SH-SY5Y (cell line): ENCODE measurements at regions not wholly inside any gene's neighbourhood (a gene's known extent, or its start where the extent isn't known, plus 50 kb on each side); places are given as distances from the start of the nearest gene placed in this dataset.

Source experiments
- GATA2 ChIP-seq: IDR thresholded peaks from 2 replicates; pipeline ENCODE4 v1.6.1; 2011; ENCODE audit warnings: mild to moderate bottlenecking, low read depth, low read length
- GATA3 ChIP-seq: IDR thresholded peaks from 2 replicates; pipeline ENCODE4 v1.6.1; 2011; ENCODE audit warnings: low read depth, mild to moderate bottlenecking, low read length, moderate library complexity

DNA sequence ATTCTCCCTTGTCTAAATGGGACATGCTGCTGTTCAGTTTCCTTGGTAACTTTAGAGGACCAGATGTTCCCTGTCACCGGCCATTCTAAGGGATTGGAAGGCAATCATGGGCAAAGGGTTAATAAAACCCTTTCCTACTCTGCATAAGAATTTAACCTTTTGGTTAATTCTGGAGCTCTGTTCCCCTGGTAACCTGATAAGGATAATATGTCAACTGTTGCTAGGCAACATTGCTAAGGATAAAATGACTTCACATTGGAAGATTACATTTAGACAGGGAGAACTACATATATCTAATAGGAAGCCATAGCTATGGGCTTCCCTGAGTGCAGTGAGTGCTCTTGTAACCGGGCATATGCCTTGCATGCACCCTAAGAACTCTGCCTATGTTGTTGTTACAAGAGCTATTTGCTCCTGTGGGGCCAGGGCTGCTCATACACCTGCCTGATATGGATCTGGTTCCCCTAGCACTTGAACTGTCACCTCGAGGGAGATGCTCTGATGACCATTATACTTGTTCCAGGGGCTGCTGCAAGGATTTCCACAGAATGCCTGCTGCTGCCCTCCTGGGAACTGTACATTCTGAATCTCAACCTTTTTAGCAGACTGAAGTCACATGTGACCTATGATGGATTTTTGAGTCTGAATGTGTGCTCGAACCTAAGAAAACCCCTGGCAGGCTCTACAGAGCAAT lies 326.3 kb upstream of the PDZRN3 start:
- TF ChIP-seq GATA3 (no peak), GATA2 (no peak)

DNA sequence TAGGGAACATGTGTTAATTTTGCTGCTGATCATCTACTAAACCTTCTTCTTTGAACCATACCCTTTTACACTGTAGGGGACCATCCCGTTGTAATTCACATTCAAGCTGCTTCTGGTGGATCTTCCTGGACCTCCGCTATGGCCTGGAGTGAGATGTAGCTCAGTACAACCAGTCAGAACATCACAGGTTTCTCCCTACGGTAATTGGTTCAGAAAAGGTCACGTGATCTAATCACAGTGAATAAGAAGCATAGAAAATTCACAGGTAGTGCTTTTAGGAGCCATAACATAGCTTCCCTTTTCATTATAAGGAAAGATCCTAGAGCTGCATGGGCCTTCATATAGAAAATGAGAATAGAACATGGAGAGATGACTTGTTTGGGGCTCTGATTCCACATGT lies 320.8 kb upstream of the PDZRN3 start:
- TF ChIP-seq GATA2 = no peak
- TF ChIP-seq GATA3 = no peak

DNA sequence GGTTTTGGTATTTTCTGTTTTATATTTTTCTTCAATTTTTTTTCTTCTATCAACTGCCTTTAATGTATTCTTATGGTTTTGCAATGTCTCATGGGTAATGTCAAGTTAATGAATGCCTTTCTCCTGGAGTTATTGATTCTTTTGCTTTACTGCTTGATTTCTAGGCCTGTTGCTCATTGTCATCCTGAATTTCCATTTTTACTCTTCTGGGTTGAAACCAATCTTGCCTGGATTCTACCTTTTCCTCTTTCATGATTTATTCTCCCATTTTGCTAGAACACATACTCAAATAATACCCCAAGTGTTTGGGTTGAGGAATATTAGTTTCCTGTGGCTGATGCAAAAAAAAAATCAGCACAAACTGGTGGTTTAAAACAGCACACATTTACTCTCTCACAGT lies 315.2 kb upstream of the PDZRN3 start:
- TF ChIP-seq GATA3 = no peak

DNA sequence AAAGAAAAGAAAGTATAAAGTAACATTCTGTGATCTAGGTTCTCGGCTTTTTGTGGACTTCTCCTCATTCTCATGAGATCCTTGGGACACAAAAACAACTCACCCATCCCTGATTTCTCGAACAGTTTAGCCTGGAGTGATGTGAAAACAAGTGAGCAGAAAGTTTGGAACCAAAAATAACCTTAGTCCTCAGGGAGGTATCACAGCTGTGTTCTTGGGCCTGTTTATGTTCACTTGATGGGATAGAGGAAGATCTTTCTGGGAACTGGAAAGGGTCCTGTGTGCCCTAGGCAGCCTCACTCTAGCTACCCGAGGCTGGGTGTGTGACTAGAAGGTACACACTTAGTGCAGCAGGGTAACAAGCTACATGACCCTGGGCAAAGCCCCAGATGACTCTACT lies 308.8 kb upstream of the PDZRN3 start:
- TF ChIP-seq GATA2 = no peak
- no peak for TF ChIP-seq GATA3

DNA sequence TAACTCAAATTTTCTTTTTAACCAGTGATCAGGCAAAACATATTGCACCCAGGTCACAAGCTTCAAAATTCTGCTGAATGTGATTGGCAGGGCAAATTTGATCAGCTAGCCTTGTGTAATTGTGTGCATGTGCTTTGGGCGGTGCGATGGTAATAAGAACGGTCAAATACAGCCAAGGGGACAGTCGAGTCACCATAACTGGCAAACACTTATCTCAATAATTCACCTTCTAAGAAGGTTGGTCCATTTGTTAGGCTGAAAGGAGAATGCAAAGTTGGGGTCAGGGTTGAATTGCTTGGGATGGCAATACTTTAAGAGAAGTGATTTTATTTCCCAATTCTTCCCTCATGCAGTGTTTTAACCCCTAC lies 302.4 kb upstream of the PDZRN3 start:
- TF ChIP-seq GATA3 (no peak), GATA2 (no peak)

DNA sequence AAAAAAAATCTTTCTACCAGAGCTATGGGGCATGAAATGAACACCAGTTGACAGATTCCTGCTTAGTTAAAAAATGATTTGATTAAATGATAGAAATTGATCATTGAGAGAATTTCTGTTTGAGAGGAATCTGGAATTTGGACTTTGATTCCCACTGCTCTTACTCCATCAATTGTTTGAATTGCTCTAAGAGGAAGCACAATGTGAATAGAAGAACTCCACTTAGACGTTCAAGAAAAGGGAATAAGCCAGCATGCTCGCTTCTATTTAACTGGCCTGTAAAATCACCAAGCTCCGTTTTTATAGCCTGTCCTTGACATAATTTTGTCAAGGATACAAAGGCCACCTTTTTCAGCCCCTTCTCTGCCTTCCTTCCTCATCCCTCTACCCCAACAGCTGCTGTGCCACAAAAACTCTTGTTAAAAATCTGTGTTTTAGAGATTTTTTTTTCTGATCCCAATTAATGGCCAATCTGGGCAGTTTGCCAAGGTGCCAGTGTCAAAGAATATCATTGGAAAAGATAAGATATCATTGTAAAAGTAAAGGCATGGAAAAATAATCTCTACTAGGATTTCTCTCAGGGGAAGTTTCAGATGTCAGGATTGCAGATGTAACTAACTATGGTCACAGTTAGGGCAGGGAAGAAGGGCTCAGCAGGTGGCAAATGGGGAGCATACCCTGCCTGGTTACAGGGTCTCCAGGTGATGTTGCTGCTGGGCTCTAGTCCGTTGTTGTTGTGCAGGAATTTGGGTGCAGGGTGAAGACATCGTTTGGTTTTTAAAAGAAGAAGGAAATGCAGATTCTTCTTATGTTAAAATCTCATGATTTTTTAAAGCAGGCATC lies 301.8 kb upstream of the PDZRN3 start:
- TF ChIP-seq GATA2 (no peak), GATA3 (no peak)

DNA sequence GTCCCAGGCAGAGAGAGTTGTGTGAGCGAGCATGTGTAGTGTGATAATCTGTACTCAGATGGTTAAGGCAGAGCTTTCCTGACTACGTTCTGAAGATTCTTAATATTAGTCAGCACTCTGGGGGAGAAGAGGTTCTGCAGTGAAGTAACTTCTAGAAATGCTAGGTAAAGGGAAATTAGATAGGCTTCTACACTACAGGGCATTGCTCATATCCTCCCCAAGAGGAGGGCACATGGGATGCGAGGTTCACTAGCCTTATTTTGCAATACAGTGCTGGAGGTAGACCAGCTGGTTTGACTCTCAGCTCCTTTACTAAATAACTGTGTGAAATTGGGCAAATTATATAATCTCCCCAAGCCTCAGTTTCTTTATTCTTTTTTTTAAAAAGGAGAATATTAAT lies 300.3 kb upstream of the PDZRN3 start:
- no peak for TF ChIP-seq GATA3
- no peak for TF ChIP-seq GATA2

DNA sequence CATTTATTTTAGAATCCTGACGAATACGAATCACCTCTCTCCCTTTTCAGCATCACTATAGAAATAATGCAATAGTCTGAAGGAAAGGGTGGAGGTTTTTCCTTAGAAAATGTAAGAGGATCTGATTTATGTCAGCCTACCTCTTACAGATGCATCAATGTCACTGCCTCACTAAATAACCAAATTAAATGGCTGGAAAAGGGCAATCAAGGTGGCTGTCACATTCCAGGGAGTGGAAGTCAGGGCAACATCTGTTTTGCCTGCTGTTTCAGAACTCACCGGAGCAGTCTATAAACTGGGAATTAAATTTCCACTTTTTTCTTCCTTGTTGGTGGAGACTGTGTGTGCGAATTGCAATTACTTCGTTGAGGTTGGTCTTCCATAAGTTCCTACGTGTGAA lies 299.3 kb upstream of the PDZRN3 start:
- TF ChIP-seq GATA2 (no peak), GATA3 (no peak)

DNA sequence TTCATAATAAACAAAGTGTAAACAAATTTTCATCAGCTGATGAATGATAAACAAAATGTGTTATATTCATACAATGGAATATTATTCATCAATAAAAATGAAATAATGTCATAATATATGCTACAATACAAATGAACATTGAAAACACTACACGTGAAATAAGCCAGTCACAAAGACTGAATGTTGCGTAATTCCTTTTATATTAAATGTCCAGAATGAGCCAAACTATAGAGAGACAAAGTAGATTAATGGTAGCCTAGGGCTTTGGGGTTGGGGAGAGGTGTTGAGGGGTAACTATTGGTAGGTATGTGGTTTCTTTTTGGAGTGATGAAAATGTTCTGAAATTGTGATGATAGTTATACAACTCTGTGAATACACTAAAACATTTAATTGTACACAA lies 292.9 kb upstream of the PDZRN3 start:
- no peak for TF ChIP-seq GATA3
- no peak for TF ChIP-seq GATA2

DNA sequence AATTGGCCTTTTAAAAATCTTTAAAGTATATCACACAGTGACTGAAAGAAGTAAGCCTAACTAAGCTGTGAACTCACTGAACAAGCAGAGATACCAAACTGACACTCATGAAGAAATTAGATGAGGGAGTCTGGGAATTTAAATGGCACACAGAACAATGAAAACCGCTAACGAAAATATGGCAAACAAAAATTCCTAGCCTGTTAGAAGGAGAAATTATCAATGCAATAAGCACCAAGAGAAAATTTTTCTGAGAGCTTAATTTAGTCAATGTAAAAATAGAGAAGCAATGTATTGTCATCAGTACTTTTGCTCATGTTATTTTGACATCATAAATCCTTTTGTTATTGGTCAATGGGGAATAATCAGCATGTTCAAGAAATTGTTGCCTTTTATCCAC lies 291.1 kb upstream of the PDZRN3 start:
- no peak for TF ChIP-seq GATA2
- no peak for TF ChIP-seq GATA3

DNA sequence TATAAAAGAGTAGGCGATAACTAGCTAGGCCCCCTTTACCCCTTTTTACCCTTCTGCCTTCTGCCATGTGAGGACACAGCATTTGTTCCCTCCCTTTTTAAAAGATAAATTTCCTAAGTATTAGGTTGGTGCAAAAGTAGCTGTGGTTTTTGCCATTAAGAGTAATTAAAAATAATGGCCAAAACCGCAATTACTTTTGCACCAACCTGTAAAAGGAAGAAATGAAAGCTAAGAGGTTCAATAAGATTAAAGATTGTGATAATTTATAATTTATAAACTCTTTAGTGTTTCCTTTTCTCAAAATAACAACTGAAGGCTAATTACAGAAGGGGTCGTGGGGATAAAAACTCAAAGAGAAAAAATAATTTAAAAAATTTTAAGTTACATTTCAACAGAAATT lies 283.5 kb upstream of the PDZRN3 start:
- TF ChIP-seq GATA2 (no peak), GATA3 (no peak)

DNA sequence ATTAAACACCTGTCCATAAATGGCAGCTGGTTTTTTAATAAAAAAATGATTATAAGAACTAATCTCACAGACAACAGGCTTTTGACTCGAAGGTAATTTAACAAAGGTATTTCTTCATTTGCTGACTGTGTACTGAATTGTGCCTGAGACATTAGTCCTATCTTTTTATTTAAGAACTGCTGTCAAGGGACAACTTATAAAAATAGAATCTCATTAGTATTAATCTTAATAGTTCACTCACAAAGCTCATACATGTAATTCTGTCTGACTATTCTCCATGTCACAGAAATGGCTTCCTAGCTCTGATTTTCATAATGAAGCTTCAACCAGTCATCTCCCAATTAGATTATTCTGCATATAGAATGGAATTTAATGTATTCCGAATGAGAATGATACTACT lies 276.9 kb upstream of the PDZRN3 start:
- TF ChIP-seq GATA2 (no peak), GATA3 (no peak)

DNA sequence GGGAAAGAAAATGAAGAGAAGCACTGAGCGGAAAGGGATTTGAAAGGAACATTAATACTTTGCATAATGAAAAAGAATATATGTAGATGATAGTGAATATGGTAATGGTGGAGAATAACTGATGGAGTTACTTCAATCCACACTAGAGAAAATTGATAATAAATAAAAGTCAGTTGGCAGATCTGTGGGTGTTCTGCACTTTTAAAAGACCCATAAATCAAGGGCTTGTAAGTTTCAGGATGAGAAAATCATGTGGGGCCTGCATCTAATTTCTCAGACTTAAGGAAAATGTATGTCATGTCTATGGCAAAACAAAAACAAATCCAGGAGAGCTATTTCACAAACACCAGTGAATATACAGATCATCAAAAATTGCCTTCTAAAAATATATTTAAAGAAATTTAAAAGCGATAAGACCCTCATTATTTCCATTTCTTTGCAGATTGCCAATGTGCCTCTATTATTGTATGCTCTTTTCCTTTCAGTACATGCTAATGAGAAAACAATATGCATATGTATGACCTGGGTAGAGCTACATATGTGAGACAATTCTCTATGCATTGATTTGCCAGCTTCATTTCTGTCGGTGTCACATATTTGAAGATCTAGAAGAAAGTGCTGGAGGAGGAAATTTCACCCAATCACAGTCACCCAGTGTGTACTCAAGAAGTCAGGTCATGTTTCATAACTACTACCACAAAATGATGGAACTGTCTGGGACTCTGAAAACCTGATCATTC lies 269.9 kb upstream of the PDZRN3 start:
- no peak for TF ChIP-seq GATA2

DNA sequence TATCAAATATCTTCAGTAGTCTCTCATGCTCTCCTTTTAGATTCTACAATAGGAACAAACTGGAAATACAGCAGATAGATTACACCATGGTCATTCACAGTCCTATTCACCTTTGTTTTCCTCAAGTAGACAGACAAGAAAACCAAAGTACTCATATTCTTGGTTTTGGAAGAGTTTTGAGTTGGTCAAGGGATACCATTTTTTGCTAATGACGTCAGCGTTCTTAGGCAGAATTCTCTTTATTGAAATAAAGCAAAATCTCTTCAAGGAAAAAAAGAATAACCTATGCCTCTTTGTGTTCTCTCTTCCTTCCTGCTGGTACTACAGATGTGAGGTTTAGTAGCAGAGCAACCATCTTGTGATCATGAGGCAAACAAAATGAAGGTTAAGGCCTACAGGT lies 268.3 kb upstream of the PDZRN3 start:
- TF ChIP-seq GATA2 (no peak), GATA3 (no peak)

DNA sequence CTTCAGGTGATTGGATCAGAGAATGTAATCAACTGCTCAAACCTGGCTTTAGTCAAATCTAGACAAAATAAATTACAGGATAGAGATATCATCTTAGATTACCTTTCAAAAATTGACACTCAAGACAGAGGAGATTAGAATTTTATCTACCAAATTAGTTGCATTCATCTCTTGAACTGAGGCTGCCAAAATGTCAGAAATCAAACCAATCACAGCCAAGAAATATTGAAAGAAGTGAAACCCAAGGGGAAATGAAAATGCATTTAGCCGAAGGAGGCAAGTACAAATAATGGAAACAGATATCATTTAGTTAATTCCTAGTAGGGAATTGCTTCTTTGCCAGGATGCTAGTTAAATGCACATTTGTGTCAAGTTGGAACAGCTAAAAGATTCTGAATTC lies 261.1 kb upstream of the PDZRN3 start:
- TF ChIP-seq GATA3 (no peak), GATA2 (no peak)

DNA sequence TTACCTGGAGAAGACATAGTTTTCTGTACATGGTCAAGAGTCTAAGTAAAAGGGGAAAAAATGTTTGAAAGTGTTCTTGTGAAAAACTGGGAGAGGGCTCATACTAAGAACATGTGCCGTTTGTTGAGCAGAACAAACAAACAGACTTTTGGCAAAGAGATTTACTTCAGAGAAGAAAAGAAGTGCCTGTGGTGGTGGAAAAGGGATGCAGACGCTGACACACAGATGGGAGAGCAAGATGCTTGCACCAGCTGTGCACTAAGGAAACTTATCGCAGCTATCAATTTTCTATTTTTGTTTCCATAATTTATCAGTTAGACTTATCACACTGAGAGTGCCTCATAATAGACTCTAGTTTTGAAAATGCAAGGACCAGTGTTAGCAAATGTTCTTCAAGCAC lies 259.6 kb upstream of the PDZRN3 start:
- no peak for TF ChIP-seq GATA3
- TF ChIP-seq GATA2 = no peak
